Progenitor cell of endocrine pancreas (in vitro differentiated cells): ENCODE measurements at regions not wholly inside any gene's neighbourhood (a gene's known extent, or its start where the extent isn't known, plus 50 kb on each side); places are given as distances from the start of the nearest gene placed in this dataset.

Experiments used
- DNase-seq: peaks from one replicate; pipeline ENCODE4 v3.0.0; 2021; ENCODE audit warnings: low spot score; ENCODE audit not compliant: unreplicated experiment
- H3K27ac Mint-ChIP-seq: 2 replicates; pipeline ENCODE4 v1.8.0; 2021; ENCODE audit warnings: mild to moderate bottlenecking, moderate library complexity, mixed read lengths
- H3K27me3 Mint-ChIP-seq: 2 replicates; pipeline ENCODE4 v1.8.0; 2021; ENCODE audit warnings: mixed read lengths
- H3K36me3 Mint-ChIP-seq: 2 replicates; pipeline ENCODE4 v1.8.0; 2022; ENCODE audit warnings: mixed read lengths; ENCODE audit not compliant: insufficient read depth
- H3K4me1 Mint-ChIP-seq: 2 replicates; pipeline ENCODE4 v1.8.0; 2021; ENCODE audit warnings: low read depth, mixed read lengths
- H3K4me3 Mint-ChIP-seq: 2 replicates; pipeline ENCODE4 v1.8.0; 2021; ENCODE audit warnings: low read depth, mild to moderate bottlenecking, moderate library complexity, mixed read lengths
- H3K9me3 Mint-ChIP-seq: 2 replicates; pipeline ENCODE4 v1.8.0; 2021; ENCODE audit warnings: low read depth, mixed read lengths
- CTCF ChIP-seq: fragments of 200-600 bp; sonication (generic); IDR thresholded peaks from one replicate; pipeline ENCODE4 v1.5.0; 2021; ENCODE audit warnings: antibody characterized with exemption, mild to moderate bottlenecking; ENCODE audit not compliant: unreplicated experiment

- no peak for TF ChIP-seq CTCF
- Mint-ChIP-seq H3K27me3 (peaks cover 41% of the 10 kb centered on the region), H3K4me3 (no peak overlapping the region), H3K4me1 (peaks cover 21% of the 10 kb centered on the region), H3K36me3 (no peaks in the 10 kb centered on the region), H3K27ac (no peak overlapping the region), H3K9me3 (no peaks in the 10 kb centered on the region)
- DNase-seq, result no peak
Observed at GRCh38 chr10:117790621-117791020, 248.1 kb downstream of the EMX2 start.

- Mint-ChIP-seq H3K4me3 (no peak overlapping the region), H3K4me1 (peaks cover 21% of the 10 kb centered on the region), H3K9me3 (no peaks in the 10 kb centered on the region), H3K27ac (no peak overlapping the region), H3K36me3 (no peaks in the 10 kb centered on the region), H3K27me3 (peaks cover 43% of the 10 kb centered on the region)
- no peak for DNase-seq
- TF ChIP-seq CTCF, result no peak
Observed at GRCh38 chr10:117792214-117792613, 249.7 kb downstream of the EMX2 start.

- no peak for TF ChIP-seq CTCF
- no peak overlapping the region for H3K4me3 Mint-ChIP-seq
- H3K9me3 Mint-ChIP-seq, result no peaks in the 10 kb centered on the region
- peaks cover 34% of the 10 kb centered on the region for H3K27me3 Mint-ChIP-seq
- peaks cover 7% of the 10 kb centered on the region for H3K4me1 Mint-ChIP-seq
- DNase-seq, result no peak
- H3K27ac Mint-ChIP-seq, result no peak overlapping the region
- no peaks in the 10 kb centered on the region for H3K36me3 Mint-ChIP-seq
Observed at GRCh38 chr10:117796130-117796745, 250.5 kb downstream of the RAB11FIP2 start.

- Mint-ChIP-seq H3K27ac (no peak overlapping the region), H3K4me3 (no peak overlapping the region), H3K36me3 (no peaks in the 10 kb centered on the region), H3K9me3 (no peaks in the 10 kb centered on the region), H3K4me1 (no peaks in the 10 kb centered on the region), H3K27me3 (peaks cover 33% of the 10 kb centered on the region)
- TF ChIP-seq CTCF, result no peak
- DNase-seq, result no peak
Observed at GRCh38 chr10:117797296-117797695, 249.4 kb downstream of the RAB11FIP2 start.

GRCh38 chr10:117801691-117802090 is 245.1 kb downstream of the RAB11FIP2 start:
- DNase-seq, result no peak
- no peaks in the 10 kb centered on the region for H3K4me1 Mint-ChIP-seq
- H3K36me3 Mint-ChIP-seq, result no peaks in the 10 kb centered on the region
- no peak overlapping the region for H3K4me3 Mint-ChIP-seq
- H3K27me3 Mint-ChIP-seq, result peaks cover 25% of the 10 kb centered on the region
- no peak for TF ChIP-seq CTCF
- no peaks in the 10 kb centered on the region for H3K9me3 Mint-ChIP-seq
- no peak overlapping the region for H3K27ac Mint-ChIP-seq
